Neural cell (in vitro differentiated cells): ENCODE measurements at regions not wholly inside any gene's neighbourhood (a gene's known extent, or its start where the extent isn't known, plus 50 kb on each side); places are given as distances from the start of the nearest gene placed in this dataset.

Experiments
- H2AFZ ChIP-seq: fragments of 200-600, 300-800 bp; sonication (generic), shearing (Covaris generic); 2 replicates; pipeline ENCODE4 v1.6.0; 2014; ENCODE audit warnings: low read depth, mild to moderate bottlenecking, antibody characterized with exemption, low read length, moderate library complexity
- H3F3A ChIP-seq: fragments of 200-600 bp; shearing (Covaris generic); 2 replicates; pipeline ENCODE4 v1.6.1; 2016; ENCODE audit warnings: mild to moderate bottlenecking, moderate library complexity, mixed read lengths, antibody characterized with exemption, low read length; ENCODE audit not compliant: insufficient read depth, poor library complexity, severe bottlenecking
- H3K27ac ChIP-seq: fragments of 200-600, 300-800 bp; sonication (generic), shearing (Covaris generic); 2 replicates; pipeline ENCODE4 v1.5.1; 2014; ENCODE audit warnings: mild to moderate bottlenecking, low read length, moderate library complexity
- H3K27me3 ChIP-seq: fragments of 300-800, 200-600 bp; sonication (generic), shearing (Covaris generic); 2 replicates; pipeline ENCODE4 v1.6.0; 2014; ENCODE audit warnings: mild to moderate bottlenecking, low read depth, low read length, moderate library complexity; ENCODE audit not compliant: insufficient read depth
- H3K36me3 ChIP-seq: fragments of 300-800, 200-600 bp; sonication (generic), shearing (Covaris generic); 2 replicates; pipeline ENCODE4 v1.5.1; 2014; ENCODE audit warnings: mild to moderate bottlenecking, antibody characterized with exemption, low read length, moderate library complexity; ENCODE audit not compliant: insufficient read depth
- H3K4me2 ChIP-seq: fragments of 300-800, 200-600 bp; sonication (generic), shearing (Covaris generic); 2 replicates; pipeline ENCODE4 v1.6.0; 2014; ENCODE audit warnings: mild to moderate bottlenecking, low read length
- H3K4me3 ChIP-seq: fragments of 300-800, 200-600 bp; sonication (generic), shearing (Covaris generic); 2 replicates; pipeline ENCODE4 v1.5.1; 2014; ENCODE audit warnings: mild to moderate bottlenecking, low read length, moderate library complexity
- H3K79me2 ChIP-seq: fragments of 200-600 bp; shearing (Covaris generic); replicated peaks from 2 replicates; pipeline ENCODE4 v1.6.0; 2014; ENCODE audit warnings: mild to moderate bottlenecking, low read length, moderate library complexity; ENCODE audit not compliant: insufficient read depth
- H3K9ac ChIP-seq: fragments of 300-800, 200-600 bp; sonication (generic), shearing (Covaris generic); 2 replicates; pipeline ENCODE4 v1.6.1; 2016; ENCODE audit warnings: mild to moderate bottlenecking, low read length, mixed read lengths
- H3K9me2 ChIP-seq: fragments of 200-600 bp; shearing (Covaris generic); 2 replicates; pipeline ENCODE4 v1.6.1; 2016; ENCODE audit warnings: mild to moderate bottlenecking, low read length, mixed read lengths; ENCODE audit not compliant: insufficient read depth
- H3K9me3 ChIP-seq: fragments of 200-600, 300-800 bp; sonication (generic), shearing (Covaris generic); 2 replicates; pipeline ENCODE4 v1.6.1; 2016; ENCODE audit warnings: mild to moderate bottlenecking, mixed run types, low read length, moderate library complexity, mixed read lengths
- H4K20me1 ChIP-seq: fragments of 200-600 bp; shearing (Covaris generic); 2 replicates; pipeline ENCODE4 v1.6.1; 2016; ENCODE audit warnings: mild to moderate bottlenecking, mixed run types; ENCODE audit not compliant: insufficient read depth
- CTCF ChIP-seq: fragments of 450-650 bp; IDR thresholded peaks from 2 replicates; pipeline ENCODE4 v1.5.1; 2014; ENCODE audit warnings: antibody characterized with exemption, mild to moderate bottlenecking, moderate library complexity; ENCODE audit not compliant: poor library complexity, severe bottlenecking
- EP300 ChIP-seq: fragments of 450-650 bp; conservative IDR thresholded peaks from 2 replicates; pipeline ENCODE4 v1.6.1; 2014; ENCODE audit warnings: antibody characterized with exemption, mild to moderate bottlenecking, moderate library complexity; ENCODE audit not compliant: poor library complexity, severe bottlenecking
- EZH2 ChIP-seq: fragments of 200-600, 300-800 bp; shearing (Covaris generic), sonication (generic); IDR thresholded peaks from 2 replicates; pipeline ENCODE4 v1.6.1; 2014; ENCODE audit warnings: antibody characterized with exemption, low read length, borderline replicate concordance, mild to moderate bottlenecking; ENCODE audit not compliant: insufficient read depth, poor library complexity, severe bottlenecking
- MXI1 ChIP-seq: fragments of 450-650 bp; conservative IDR thresholded peaks from 2 replicates; pipeline ENCODE4 v1.6.1; 2014; ENCODE audit warnings: antibody characterized with exemption, mild to moderate bottlenecking; ENCODE audit not compliant: poor library complexity, severe bottlenecking
- POLR2AphosphoS5 ChIP-seq: IDR thresholded peaks from 2 replicates; pipeline ENCODE4 v1.6.1; 2012
- RAD21 ChIP-seq: fragments of 450-650 bp; conservative IDR thresholded peaks from 2 replicates; pipeline ENCODE4 v1.6.1; 2014; ENCODE audit warnings: antibody characterized with exemption, mild to moderate bottlenecking, moderate library complexity
- SMC3 ChIP-seq: fragments of 450-650 bp; conservative IDR thresholded peaks from 2 replicates; pipeline ENCODE4 v1.6.1; 2014; ENCODE audit warnings: antibody characterized with exemption, mild to moderate bottlenecking, moderate library complexity; ENCODE audit not compliant: poor library complexity
- TAF1 ChIP-seq: IDR thresholded peaks from 2 replicates; pipeline ENCODE4 v1.6.1; 2012; ENCODE audit warnings: low read depth
- TF ChIP-seq, protein P1 (sequence below): IDR thresholded peaks from 2 replicates; pipeline ENCODE4 v1.6.1; 2012; ENCODE audit warnings: borderline replicate concordance

DNA sequence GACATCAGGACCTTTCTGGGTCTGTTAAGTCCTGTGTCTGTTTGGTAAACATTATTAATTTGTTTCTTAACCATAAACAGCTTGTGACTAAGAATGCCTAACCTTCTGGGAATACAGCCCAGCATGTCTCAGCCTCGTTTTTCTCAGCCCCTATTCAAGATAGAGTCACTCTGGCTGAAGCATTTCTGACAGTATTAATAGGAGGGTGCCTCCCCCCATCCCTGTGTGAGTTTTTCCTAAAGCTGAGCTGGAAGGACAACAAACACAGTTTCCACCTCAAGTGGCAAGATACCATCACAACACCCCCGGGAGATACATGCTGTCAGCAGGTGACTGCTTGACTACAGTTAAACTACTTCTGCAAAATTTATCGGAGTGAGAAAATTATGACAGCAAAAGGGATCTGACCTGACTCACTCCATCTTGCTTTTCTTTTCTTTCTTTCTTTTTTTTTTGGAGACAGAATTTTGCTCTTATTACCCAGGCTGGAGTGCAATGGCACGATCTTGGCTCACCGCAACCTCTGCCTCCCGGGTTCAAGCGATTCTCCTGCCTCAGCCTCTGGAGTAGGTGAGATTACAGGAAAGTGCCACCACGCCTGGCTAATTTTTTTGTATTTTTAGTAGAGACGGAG is 59.3 kb upstream of the ABCC4 start:
- no peak overlapping the region for H3K27ac ChIP-seq
- no peak overlapping the region for H2AFZ ChIP-seq
- no peaks in the 10 kb centered on the region for H3F3A ChIP-seq
- H4K20me1 ChIP-seq = no peaks in the 10 kb centered on the region
- H3K9me2 ChIP-seq = no peaks in the 10 kb centered on the region
- H3K36me3 ChIP-seq = no peaks in the 10 kb centered on the region
- no peaks in the 10 kb centered on the region for H3K27me3 ChIP-seq
- H3K9me3 ChIP-seq = no peaks in the 10 kb centered on the region
- no peak overlapping the region for H3K4me3 ChIP-seq
- TF ChIP-seq, protein P1, sequence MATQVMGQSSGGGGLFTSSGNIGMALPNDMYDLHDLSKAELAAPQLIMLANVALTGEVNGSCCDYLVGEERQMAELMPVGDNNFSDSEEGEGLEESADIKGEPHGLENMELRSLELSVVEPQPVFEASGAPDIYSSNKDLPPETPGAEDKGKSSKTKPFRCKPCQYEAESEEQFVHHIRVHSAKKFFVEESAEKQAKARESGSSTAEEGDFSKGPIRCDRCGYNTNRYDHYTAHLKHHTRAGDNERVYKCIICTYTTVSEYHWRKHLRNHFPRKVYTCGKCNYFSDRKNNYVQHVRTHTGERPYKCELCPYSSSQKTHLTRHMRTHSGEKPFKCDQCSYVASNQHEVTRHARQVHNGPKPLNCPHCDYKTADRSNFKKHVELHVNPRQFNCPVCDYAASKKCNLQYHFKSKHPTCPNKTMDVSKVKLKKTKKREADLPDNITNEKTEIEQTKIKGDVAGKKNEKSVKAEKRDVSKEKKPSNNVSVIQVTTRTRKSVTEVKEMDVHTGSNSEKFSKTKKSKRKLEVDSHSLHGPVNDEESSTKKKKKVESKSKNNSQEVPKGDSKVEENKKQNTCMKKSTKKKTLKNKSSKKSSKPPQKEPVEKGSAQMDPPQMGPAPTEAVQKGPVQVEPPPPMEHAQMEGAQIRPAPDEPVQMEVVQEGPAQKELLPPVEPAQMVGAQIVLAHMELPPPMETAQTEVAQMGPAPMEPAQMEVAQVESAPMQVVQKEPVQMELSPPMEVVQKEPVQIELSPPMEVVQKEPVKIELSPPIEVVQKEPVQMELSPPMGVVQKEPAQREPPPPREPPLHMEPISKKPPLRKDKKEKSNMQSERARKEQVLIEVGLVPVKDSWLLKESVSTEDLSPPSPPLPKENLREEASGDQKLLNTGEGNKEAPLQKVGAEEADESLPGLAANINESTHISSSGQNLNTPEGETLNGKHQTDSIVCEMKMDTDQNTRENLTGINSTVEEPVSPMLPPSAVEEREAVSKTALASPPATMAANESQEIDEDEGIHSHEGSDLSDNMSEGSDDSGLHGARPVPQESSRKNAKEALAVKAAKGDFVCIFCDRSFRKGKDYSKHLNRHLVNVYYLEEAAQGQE = no peak
- TF ChIP-seq POLR2AphosphoS5 = no peak
- no peak for TF ChIP-seq TAF1
- no peak for TF ChIP-seq RAD21
- no peak for TF ChIP-seq CTCF
- no peak for TF ChIP-seq SMC3
- TF ChIP-seq EZH2 = no peak
- H3K79me2 ChIP-seq = no peaks in the 10 kb centered on the region
- H3K9ac ChIP-seq = no peak overlapping the region
- H3K4me2 ChIP-seq = no peak overlapping the region

- Histone ChIP-seq H3K27ac (no peak overlapping the region), H4K20me1 (no peaks in the 10 kb centered on the region), H3K4me2 (no peak overlapping the region), H3K27me3 (no peaks in the 10 kb centered on the region), H3K9me2 (no peaks in the 10 kb centered on the region), H3F3A (no peaks in the 10 kb centered on the region), H3K9ac (no peak overlapping the region), H3K36me3 (no peaks in the 10 kb centered on the region), H3K79me2 (no peaks in the 10 kb centered on the region), H3K4me3 (no peak overlapping the region), H2AFZ (no peak overlapping the region), H3K9me3 (no peaks in the 10 kb centered on the region)
- TF ChIP-seq RAD21 (no peak), SMC3 (no peak), EP300 (no peak), MXI1 (no peak), EZH2 (no peak), POLR2AphosphoS5 (no peak), TAF1 (no peak), CTCF (no peak)
- TF ChIP-seq, protein P1 = no peak
Observed at GRCh38 chr13:95361686-95362085, 60.4 kb upstream of the ABCC4 start.
